BE2C (cell line): ENCODE measurements at regions not wholly inside any gene's neighbourhood (a gene's known extent, or its start where the extent isn't known, plus 50 kb on each side); places are given as distances from the start of the nearest gene placed in this dataset.
A peak's percentile ranks its signal among the peaks of the same experiment; 100 is the strongest.

ENCODE experiments used
- DNase-seq: peaks from one replicate; pipeline ENCODE4 v3.0.0-alpha.2; 2020
- H3K27me3 ChIP-seq: fragments of 250-450 bp; sonication (Bioruptor Pico); 2 replicates; pipeline ENCODE4 v1.5.1; 2020; ENCODE audit warnings: mild to moderate bottlenecking
- H3K36me3 ChIP-seq: fragments of 250-450 bp; sonication (Bioruptor Pico); 2 replicates; pipeline ENCODE4 v1.5.1; 2020; ENCODE audit warnings: mild to moderate bottlenecking
- H3K4me1 ChIP-seq: fragments of 250-450 bp; sonication (Bioruptor Pico); 2 replicates; pipeline ENCODE4 v1.5.1; 2020
- H3K4me3 ChIP-seq: 2 replicates; pipeline ENCODE4 v1.5.1; 2011; ENCODE audit warnings: low read depth, low read length
- H3K9me3 ChIP-seq: fragments of 250-450 bp; sonication (Bioruptor Pico); 2 replicates; pipeline ENCODE4 v1.5.1; 2020
- TF ChIP-seq, protein P1 (sequence below): IDR thresholded peaks from 2 replicates; pipeline ENCODE4 v1.5.1; 2012; ENCODE audit warnings: mild to moderate bottlenecking, low read depth, low read length

DNA sequence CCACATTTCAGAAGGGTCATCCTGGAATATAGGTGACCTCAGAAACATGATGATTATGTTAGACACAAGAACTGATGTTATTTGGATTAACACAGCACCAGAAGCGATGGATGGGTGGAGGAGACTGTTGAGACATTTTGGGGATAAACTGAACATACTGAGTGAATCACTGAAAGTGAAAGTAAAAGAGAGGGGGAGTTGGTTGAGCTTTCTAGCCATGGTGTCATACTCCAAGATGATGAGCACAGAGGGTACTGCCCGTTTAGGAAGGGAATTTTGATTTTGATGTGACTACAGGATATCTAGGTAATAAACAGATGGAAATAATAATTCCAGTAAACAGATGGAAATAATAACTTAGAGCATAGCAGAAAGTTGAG lies 248.0 kb upstream of the NPY start:
- no peaks in the 10 kb centered on the region for H3K36me3 ChIP-seq
- DNase-seq, result no peak
- TF ChIP-seq, protein P1, sequence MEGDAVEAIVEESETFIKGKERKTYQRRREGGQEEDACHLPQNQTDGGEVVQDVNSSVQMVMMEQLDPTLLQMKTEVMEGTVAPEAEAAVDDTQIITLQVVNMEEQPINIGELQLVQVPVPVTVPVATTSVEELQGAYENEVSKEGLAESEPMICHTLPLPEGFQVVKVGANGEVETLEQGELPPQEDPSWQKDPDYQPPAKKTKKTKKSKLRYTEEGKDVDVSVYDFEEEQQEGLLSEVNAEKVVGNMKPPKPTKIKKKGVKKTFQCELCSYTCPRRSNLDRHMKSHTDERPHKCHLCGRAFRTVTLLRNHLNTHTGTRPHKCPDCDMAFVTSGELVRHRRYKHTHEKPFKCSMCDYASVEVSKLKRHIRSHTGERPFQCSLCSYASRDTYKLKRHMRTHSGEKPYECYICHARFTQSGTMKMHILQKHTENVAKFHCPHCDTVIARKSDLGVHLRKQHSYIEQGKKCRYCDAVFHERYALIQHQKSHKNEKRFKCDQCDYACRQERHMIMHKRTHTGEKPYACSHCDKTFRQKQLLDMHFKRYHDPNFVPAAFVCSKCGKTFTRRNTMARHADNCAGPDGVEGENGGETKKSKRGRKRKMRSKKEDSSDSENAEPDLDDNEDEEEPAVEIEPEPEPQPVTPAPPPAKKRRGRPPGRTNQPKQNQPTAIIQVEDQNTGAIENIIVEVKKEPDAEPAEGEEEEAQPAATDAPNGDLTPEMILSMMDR, result no peak
- H3K27me3 ChIP-seq, result no peaks in the 10 kb centered on the region
- no peaks in the 10 kb centered on the region for H3K9me3 ChIP-seq
- no peaks in the 10 kb centered on the region for H3K4me1 ChIP-seq
- no peak overlapping the region for H3K4me3 ChIP-seq

DNA sequence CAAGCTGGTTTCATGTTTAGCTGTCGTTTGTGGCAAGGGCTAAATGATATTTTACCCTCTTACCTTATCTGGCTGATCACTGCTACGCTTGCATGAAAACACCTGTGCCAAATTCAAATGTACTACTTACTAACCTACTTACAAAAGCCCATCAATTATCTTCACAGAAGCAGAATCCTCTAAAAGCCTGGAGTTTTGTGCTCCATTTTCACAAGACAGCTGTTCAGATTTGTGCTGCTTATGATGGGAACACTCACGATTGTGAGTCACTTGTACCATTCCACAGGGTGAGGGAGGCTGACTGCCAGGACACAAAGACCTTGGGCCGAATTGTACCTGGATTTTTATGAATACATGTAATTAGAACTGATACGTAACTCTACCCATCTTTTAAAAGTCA lies 245.0 kb upstream of the NPY start:
- Histone ChIP-seq H3K27me3 (no peaks in the 10 kb centered on the region), H3K36me3 (no peaks in the 10 kb centered on the region), H3K9me3 (no peaks in the 10 kb centered on the region), H3K4me3 (no peak overlapping the region), H3K4me1 (no peaks in the 10 kb centered on the region)
- TF ChIP-seq, protein P1, result no peak
- DNase-seq, result no peak

DNA sequence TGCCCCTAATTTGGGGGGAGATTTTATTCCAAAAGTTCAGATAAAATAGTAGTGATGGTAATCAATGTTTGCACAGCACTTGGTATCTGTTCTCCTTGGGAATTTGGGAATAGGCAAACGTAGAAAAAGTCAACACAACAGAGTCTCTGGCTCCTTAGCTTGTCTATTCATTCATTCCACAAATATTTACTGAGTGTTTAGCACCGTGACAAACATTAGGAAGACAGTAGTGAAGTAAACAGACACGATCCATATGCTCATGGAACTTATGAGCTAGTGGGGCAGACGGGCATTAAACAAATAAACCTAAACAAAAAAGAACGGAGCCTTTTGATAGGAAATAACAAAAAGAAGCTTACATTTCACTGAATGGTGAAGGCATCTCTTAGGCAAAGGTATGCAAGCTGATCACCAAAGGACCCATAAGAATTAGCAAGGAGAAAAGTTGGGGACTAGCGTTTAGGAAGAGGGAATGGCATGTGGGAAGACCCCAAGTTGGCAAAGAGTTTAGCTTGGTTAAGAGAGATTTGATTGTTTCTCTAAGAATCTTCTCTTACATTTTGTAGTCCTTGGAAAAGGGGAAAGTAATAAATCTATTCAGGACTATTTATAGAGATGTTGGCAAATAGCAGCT lies 243.9 kb upstream of the NPY start:
- H3K4me1 ChIP-seq, result no peaks in the 10 kb centered on the region
- TF ChIP-seq, protein P1, result no peak
- no peaks in the 10 kb centered on the region for H3K27me3 ChIP-seq
- DNase-seq, result no peak
- H3K36me3 ChIP-seq, result no peaks in the 10 kb centered on the region
- H3K4me3 ChIP-seq, result no peak overlapping the region
- no peaks in the 10 kb centered on the region for H3K9me3 ChIP-seq

DNA sequence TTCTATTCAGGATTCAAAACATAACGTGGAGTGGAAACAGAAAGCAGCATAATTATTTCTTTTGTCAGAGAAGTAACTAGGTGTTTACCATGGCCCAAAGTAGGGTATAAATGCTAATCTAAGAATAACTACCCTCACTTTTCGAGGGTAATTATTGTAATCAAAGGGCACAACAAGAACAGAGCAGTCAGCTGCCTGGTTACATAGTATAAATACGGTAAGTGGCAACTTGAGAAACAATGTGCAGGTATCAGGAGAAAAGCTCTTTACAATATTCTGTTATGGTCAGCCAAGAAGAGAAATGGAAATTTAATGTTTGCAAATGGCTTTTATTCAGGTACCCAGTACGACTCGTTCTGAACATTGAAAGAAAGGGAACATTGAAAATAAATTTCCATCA lies 242.0 kb upstream of the NPY start:
- Histone ChIP-seq H3K4me3 (no peak overlapping the region), H3K9me3 (no peaks in the 10 kb centered on the region), H3K4me1 (no peaks in the 10 kb centered on the region), H3K27me3 (no peaks in the 10 kb centered on the region), H3K36me3 (no peaks in the 10 kb centered on the region)
- no peak for DNase-seq
- TF ChIP-seq, protein P1, result no peak

DNA sequence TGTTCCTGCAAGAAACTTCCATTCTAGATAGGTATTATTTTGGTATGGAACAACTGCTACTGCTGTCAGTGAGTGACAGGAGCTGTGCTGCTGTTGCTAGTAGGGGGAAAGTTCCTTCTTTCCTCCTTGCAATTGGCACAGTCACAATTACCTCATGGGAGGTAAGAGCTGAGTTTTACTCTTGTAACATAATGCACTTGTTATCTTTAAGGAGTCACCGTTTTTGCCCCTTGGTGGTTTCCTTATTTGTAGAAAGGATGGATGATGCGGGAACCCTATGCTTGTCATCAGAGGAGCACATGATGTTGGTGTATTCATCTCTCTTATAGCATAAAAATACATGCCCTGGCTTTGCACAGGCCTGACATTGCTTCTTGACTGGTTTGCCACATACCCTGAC lies 234.7 kb upstream of the NPY start:
- H3K4me3 ChIP-seq, result no peak overlapping the region
- H3K36me3 ChIP-seq, result no peaks in the 10 kb centered on the region
- peaks cover 11% of the 10 kb centered on the region for H3K27me3 ChIP-seq
- DNase-seq, result no peak
- H3K9me3 ChIP-seq, result no peaks in the 10 kb centered on the region
- TF ChIP-seq, protein P1, result no peak
- H3K4me1 ChIP-seq, result peaks cover 7% of the 10 kb centered on the region; the same call in 1 of the 2 replicates

- Histone ChIP-seq H3K9me3 (no peaks in the 10 kb centered on the region; the same call in 1 of the 2 replicates), H3K4me1 (peaks cover 7% of the 10 kb centered on the region; the same call in 1 of the 2 replicates), H3K36me3 (no peaks in the 10 kb centered on the region), H3K27me3 (peaks cover 28% of the 10 kb centered on the region), H3K4me3 (no peak overlapping the region)
- TF ChIP-seq, protein P1, result no peak
- peak; percentile 56 for DNase-seq
Measured at GRCh38 chr7:24050991-24051560, 232.9 kb upstream of the NPY start.
